Ishikawa (cell line): ENCODE measurements at regions not wholly inside any gene's neighbourhood (a gene's known extent, or its start where the extent isn't known, plus 50 kb on each side); places are given as distances from the start of the nearest gene placed in this dataset.

Experiments
- CEBPB ChIP-seq: IDR thresholded peaks from 2 replicates; pipeline ENCODE4 v1.6.1; 2012
- CREB1 ChIP-seq: IDR thresholded peaks from 2 replicates; pipeline ENCODE4 v1.6.1; 2012; ENCODE audit warnings: low read depth
- EGR1 ChIP-seq: IDR thresholded peaks from 2 replicates; pipeline ENCODE4 v1.6.1; 2012
- EP300 ChIP-seq: IDR thresholded peaks from 2 replicates; pipeline ENCODE4 v1.6.1; 2012; ENCODE audit warnings: borderline replicate concordance
- FOXM1 ChIP-seq: IDR thresholded peaks from 2 replicates; pipeline ENCODE4 v1.6.1; 2012; ENCODE audit warnings: low read depth, borderline replicate concordance
- MAX ChIP-seq: IDR thresholded peaks from 2 replicates; pipeline ENCODE4 v1.6.1; 2012
- NFIC ChIP-seq: IDR thresholded peaks from 2 replicates; pipeline ENCODE4 v1.6.1; 2012
- RAD21 ChIP-seq: IDR thresholded peaks from 2 replicates; pipeline ENCODE4 v1.6.1; 2012; ENCODE audit warnings: low read depth
- REST ChIP-seq: IDR thresholded peaks from 2 replicates; pipeline ENCODE4 v1.6.1; 2012; ENCODE audit warnings: low read depth, mild to moderate bottlenecking
- TAF1 ChIP-seq: IDR thresholded peaks from 2 replicates; pipeline ENCODE4 v1.6.1; 2012; ENCODE audit warnings: low read depth, mild to moderate bottlenecking
- TCF12 ChIP-seq: IDR thresholded peaks from 2 replicates; pipeline ENCODE4 v1.6.1; 2012; ENCODE audit warnings: low read depth
- TEAD4 ChIP-seq: IDR thresholded peaks from 2 replicates; pipeline ENCODE4 v1.6.1; 2012
- USF1 ChIP-seq: IDR thresholded peaks from 2 replicates; pipeline ENCODE4 v1.6.1; 2012
- YY1 ChIP-seq: IDR thresholded peaks from 2 replicates; pipeline ENCODE4 v1.6.1; 2012; ENCODE audit warnings: low read depth
- ZBTB7A ChIP-seq: IDR thresholded peaks from 2 replicates; pipeline ENCODE4 v1.6.1; 2012; ENCODE audit warnings: low read depth

GRCh38 chr22:22957090-22957489 is 69.5 kb downstream of the IGLL5 start:
- TF ChIP-seq RAD21 (no peak), FOXM1 (no peak), EP300 (no peak), CREB1 (no peak), TCF12 (no peak), NFIC (no peak), YY1 (no peak), MAX (no peak), TEAD4 (no peak)

- TF ChIP-seq ZBTB7A (no peak), MAX (no peak), EP300 (no peak), USF1 (no peak), EGR1 (no peak), TCF12 (no peak), TAF1 (no peak), CEBPB (no peak), FOXM1 (no peak), TEAD4 (no peak), NFIC (no peak), YY1 (no peak), CREB1 (no peak), RAD21 (no peak), REST (no peak)
Observed at GRCh38 chr22:22958621-22959020, 71.0 kb downstream of the IGLL5 start.

GRCh38 chr22:22959147-22959827 is 71.7 kb downstream of the IGLL5 start:
- TF ChIP-seq RAD21 (peak; percentile 89), USF1 (no peak)

- TF ChIP-seq YY1 (no peak), USF1 (no peak), NFIC (no peak), REST (no peak), TAF1 (no peak), ZBTB7A (no peak), FOXM1 (no peak), TCF12 (no peak), CEBPB (no peak), CREB1 (no peak)
Observed at GRCh38 chr22:22960307-22960706, 72.7 kb downstream of the IGLL5 start.

GRCh38 chr22:22961574-22961973 is 74.0 kb downstream of the IGLL5 start:
- no peak for TF ChIP-seq REST
- TF ChIP-seq RAD21, result no peak
